ENCODE measurements at regions not wholly inside any gene's neighbourhood (a gene's known extent, or its start where the extent isn't known, plus 50 kb on each side); places are given as distances from the start of the nearest gene placed in this dataset.

DNA sequence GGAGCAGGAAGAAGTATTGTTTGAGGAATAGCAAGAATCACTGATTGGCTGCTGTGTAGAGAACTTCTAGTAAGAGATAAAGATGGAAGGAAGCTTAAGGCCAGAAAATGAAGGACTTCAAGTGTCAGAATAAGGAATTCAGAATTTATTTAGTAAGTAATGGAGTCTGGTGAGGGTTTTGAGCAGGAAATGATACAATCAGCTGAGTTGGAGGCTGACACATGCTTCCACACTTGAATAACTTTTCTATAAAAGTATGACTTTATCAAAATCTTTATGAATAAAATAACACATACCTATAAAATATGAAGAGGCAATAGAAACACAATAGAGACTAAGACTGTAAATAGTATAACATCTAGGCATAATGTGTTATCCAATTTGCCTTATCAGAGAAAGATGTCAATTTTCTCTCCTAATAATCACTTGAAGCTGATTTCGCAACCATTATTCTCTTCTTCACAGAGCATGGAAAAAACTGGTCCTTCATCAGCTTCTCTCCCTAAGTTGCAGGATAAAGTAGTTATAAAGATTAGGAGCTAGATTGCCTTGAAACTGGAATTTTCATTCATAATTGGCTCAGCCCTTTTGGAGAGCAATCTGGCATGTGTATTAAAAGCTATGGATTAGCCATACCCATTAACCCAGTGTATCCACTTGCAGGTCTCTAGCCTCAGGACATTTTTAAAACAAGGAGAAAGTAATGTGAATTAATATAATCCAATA, 143.4 kb downstream of the ZNF608 start:
- TF ChIP-seq EZH2 (IDR thresholded peaks at IDR 0.05; ENCODE audit: low read length): no peak
- TF ChIP-seq, protein P1, sequence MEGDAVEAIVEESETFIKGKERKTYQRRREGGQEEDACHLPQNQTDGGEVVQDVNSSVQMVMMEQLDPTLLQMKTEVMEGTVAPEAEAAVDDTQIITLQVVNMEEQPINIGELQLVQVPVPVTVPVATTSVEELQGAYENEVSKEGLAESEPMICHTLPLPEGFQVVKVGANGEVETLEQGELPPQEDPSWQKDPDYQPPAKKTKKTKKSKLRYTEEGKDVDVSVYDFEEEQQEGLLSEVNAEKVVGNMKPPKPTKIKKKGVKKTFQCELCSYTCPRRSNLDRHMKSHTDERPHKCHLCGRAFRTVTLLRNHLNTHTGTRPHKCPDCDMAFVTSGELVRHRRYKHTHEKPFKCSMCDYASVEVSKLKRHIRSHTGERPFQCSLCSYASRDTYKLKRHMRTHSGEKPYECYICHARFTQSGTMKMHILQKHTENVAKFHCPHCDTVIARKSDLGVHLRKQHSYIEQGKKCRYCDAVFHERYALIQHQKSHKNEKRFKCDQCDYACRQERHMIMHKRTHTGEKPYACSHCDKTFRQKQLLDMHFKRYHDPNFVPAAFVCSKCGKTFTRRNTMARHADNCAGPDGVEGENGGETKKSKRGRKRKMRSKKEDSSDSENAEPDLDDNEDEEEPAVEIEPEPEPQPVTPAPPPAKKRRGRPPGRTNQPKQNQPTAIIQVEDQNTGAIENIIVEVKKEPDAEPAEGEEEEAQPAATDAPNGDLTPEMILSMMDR (optimal IDR thresholded peaks at IDR 0.05 in 1 of 3, IDR thresholded peaks at IDR 0.05 in 1 of 3, conservative IDR thresholded peaks at IDR 0.05 in 1 of 3; ENCODE audit: extremely low read depth in 1 of 3, insufficient read depth in 2 of 3, low read length in 3 of 3): no peak
- dilution Hi-C loops (cut with MboI; ENCODE audit: extremely low pct_ligation_motif_present, low sequenced_read_pairs): no loop called here
- no peaks in the 10 kb centered on the region for H3K9me3 ChIP-seq (ENCODE audit: control insufficient read depth, low read depth, low read length)

DNA sequence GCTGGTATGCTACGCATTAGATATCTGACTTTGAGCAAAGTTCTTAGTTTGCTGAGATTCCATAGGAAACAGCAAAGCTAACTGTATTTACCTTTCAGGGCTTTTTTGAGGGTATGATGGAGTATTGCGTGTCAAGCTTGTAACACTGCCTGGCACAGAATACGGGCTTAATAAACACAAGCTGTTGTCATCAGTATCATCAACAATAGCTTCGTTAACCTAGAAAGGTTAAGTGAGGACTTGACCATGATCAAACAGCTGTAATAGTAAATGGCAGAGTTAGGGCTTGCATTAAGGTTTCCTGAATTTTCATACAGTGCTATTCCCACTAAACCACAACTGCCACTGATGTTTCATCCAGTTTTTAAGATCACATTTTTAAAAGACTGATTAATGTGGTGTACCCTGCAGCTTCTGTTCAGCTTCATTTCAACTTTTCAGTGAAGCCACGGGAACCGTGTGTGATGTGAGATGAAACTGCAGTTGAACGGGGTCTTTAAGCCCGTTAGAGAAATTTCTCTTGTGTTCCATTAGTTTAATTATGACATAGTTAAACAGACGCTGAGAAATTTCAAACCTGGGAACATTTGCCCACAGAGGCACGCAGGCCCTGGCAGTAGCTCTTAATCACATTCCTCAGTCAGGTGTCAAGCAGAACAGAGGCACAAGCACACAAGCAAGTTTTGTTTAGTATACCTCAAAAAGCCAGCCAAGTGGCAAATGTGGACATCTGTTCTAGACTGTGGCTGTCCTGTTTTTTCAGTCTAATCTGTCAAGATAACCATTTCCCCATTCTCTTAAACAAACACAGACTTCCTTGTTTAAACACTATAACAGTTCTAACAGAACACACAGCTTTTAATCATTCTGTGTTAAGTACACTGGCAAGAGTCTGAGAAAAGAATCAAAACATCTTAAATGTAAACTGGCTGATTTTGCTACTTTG, 147.1 kb downstream of the ZNF608 start:
- H3K9me3 ChIP-seq (ENCODE audit: control insufficient read depth, low read depth, low read length): no peaks in the 10 kb centered on the region

More for the DNA sequence above, 143.4 kb downstream of the ZNF608 start:
- no peak overlapping the region for H3K4me3 ChIP-seq (ENCODE audit: control insufficient read depth in 2 of 3, extremely low read depth in 1 of 3, insufficient read depth in 2 of 3, low read depth in 1 of 3, low read length in 3 of 3)
- H4K20me1 ChIP-seq (ENCODE audit: control insufficient read depth, extremely low read depth, insufficient read depth, low read length): no peaks in the 10 kb centered on the region
- no peak overlapping the region for H3K9ac ChIP-seq (ENCODE audit: control insufficient read depth, extremely low read depth, insufficient read depth, low read length)
- no peaks in the 10 kb centered on the region for H3K36me3 ChIP-seq (ENCODE audit: control insufficient read depth in 2 of 2, extremely low read depth in 1 of 2, insufficient read depth in 2 of 2, low read length in 2 of 2)
- H2AFZ ChIP-seq (ENCODE audit: control insufficient read depth, low read length): no peak overlapping the region
- no peaks in the 10 kb centered on the region for H3K27me3 ChIP-seq (ENCODE audit: control insufficient read depth, extremely low read depth, insufficient read depth, low read length)
- FAIRE-seq (no peak), DNase-seq (ENCODE audit: low read depth, low spot score) (no peak)
- peaks cover 6% of the 10 kb centered on the region for H3K4me1 ChIP-seq (ENCODE audit: control insufficient read depth, extremely low read depth, insufficient read depth, low read length)
- no peak overlapping the region for H3K27ac ChIP-seq (ENCODE audit: control insufficient read depth, insufficient read depth, low read length)
- H3K4me2 ChIP-seq (ENCODE audit: control insufficient read depth, extremely low read depth, insufficient read depth, low read depth, low read length): no peak overlapping the region
- H3K9me1 ChIP-seq (ENCODE audit: control insufficient read depth, extremely low read depth, insufficient read depth, low read length): no peaks in the 10 kb centered on the region
- H3K79me2 ChIP-seq (ENCODE audit: control insufficient read depth, insufficient read depth, low read length): no peaks in the 10 kb centered on the region

More for the DNA sequence above, 147.1 kb downstream of the ZNF608 start:
- no peak overlapping the region for H3K4me3 ChIP-seq (ENCODE audit: control insufficient read depth in 2 of 3, extremely low read depth in 1 of 3, insufficient read depth in 2 of 3, low read depth in 1 of 3, low read length in 3 of 3)
- H3K4me2 ChIP-seq (ENCODE audit: control insufficient read depth, extremely low read depth, insufficient read depth, low read depth, low read length): peak overlapping the region; percentile 25
- TF ChIP-seq EZH2 (IDR thresholded peaks at IDR 0.05; ENCODE audit: low read length): no peak
- TF ChIP-seq, protein P1 (optimal IDR thresholded peaks at IDR 0.05 in 1 of 3, IDR thresholded peaks at IDR 0.05 in 1 of 3, conservative IDR thresholded peaks at IDR 0.05 in 1 of 3; ENCODE audit: extremely low read depth in 1 of 3, insufficient read depth in 2 of 3, low read length in 3 of 3): no peak
- peaks cover 15% of the 10 kb centered on the region for H3K4me1 ChIP-seq (ENCODE audit: control insufficient read depth, extremely low read depth, insufficient read depth, low read length)
- no peaks in the 10 kb centered on the region for H3K36me3 ChIP-seq (ENCODE audit: control insufficient read depth in 2 of 2, extremely low read depth in 1 of 2, insufficient read depth in 2 of 2, low read length in 2 of 2)
- DNase-seq (ENCODE audit: low read depth, low spot score) (no peak), FAIRE-seq (peak; percentile 76)
- no peaks in the 10 kb centered on the region for H3K79me2 ChIP-seq (ENCODE audit: control insufficient read depth, insufficient read depth, low read length)
- H2AFZ ChIP-seq (ENCODE audit: control insufficient read depth, low read length): peak overlapping the region; percentile 46
- H4K20me1 ChIP-seq (ENCODE audit: control insufficient read depth, extremely low read depth, insufficient read depth, low read length): no peaks in the 10 kb centered on the region
- no peak overlapping the region for H3K27ac ChIP-seq (ENCODE audit: control insufficient read depth, insufficient read depth, low read length)
- H3K9ac ChIP-seq (ENCODE audit: control insufficient read depth, extremely low read depth, insufficient read depth, low read length): no peak overlapping the region
- H3K9me1 ChIP-seq (ENCODE audit: control insufficient read depth, extremely low read depth, insufficient read depth, low read length): no peaks in the 10 kb centered on the region
- dilution Hi-C loops (cut with MboI; ENCODE audit: extremely low pct_ligation_motif_present, low sequenced_read_pairs): no loop called here
- H3K27me3 ChIP-seq (ENCODE audit: control insufficient read depth, extremely low read depth, insufficient read depth, low read length): no peaks in the 10 kb centered on the region

All from keratinocyte (primary cell).